ENCODE measurements at regions not wholly inside any gene's neighbourhood (a gene's known extent, or its start where the extent isn't known, plus 50 kb on each side); places are given as distances from the start of the nearest gene placed in this dataset.

GRCh38 chr5:106875591-106876297 is 795.0 kb downstream of the EFNA5 start:
- DNase-seq: no peak

- DNase-seq: no peak
Measured at GRCh38 chr5:106874974-106875373, 795.8 kb downstream of the EFNA5 start.

GRCh38 chr5:106874531-106874930 is 796.2 kb downstream of the EFNA5 start:
- DNase-seq: no peak

- no peak for DNase-seq
Measured at GRCh38 chr5:106873568-106873967, 797.2 kb downstream of the EFNA5 start.

GRCh38 chr5:106865279-106865678 is 805.5 kb downstream of the EFNA5 start:
- DNase-seq: no peak

GRCh38 chr5:106862450-106863193 is 808.1 kb downstream of the EFNA5 start:
- no peak for DNase-seq

- no peak for DNase-seq
Measured at GRCh38 chr5:106860398-106861044, 810.2 kb downstream of the EFNA5 start.

GRCh38 chr5:106858616-106859015 is 812.1 kb downstream of the EFNA5 start:
- no peak for DNase-seq

- no peak for DNase-seq
Measured at GRCh38 chr5:106854922-106855321, 815.8 kb downstream of the EFNA5 start.

GRCh38 chr5:106854105-106854687 is 816.5 kb downstream of the EFNA5 start:
- no peak for DNase-seq

GRCh38 chr5:106853266-106853665 is 817.5 kb downstream of the EFNA5 start:
- DNase-seq: no peak

- no peak for DNase-seq
Measured at GRCh38 chr5:106849266-106849665, 821.5 kb downstream of the EFNA5 start.

- DNase-seq: no peak
Measured at GRCh38 chr5:106843812-106844416, 826.8 kb downstream of the EFNA5 start.

GRCh38 chr5:106833517-106833916 is 837.2 kb downstream of the EFNA5 start:
- no peak for DNase-seq

- DNase-seq: no peak
Measured at GRCh38 chr5:106827061-106827460, 843.7 kb downstream of the EFNA5 start.

- no peak for DNase-seq
Measured at GRCh38 chr5:106825374-106825773, 845.4 kb downstream of the EFNA5 start.

- DNase-seq: no peak
Measured at GRCh38 chr5:106822851-106823250, 847.9 kb downstream of the EFNA5 start.

GRCh38 chr5:106818552-106818951 is 852.2 kb downstream of the EFNA5 start:
- DNase-seq: no peak

GRCh38 chr5:106814961-106815360 is 855.8 kb downstream of the EFNA5 start:
- no peak for DNase-seq

GRCh38 chr5:106801554-106801953 is 869.2 kb downstream of the EFNA5 start:
- no peak for DNase-seq

- no peak for DNase-seq
Measured at GRCh38 chr5:106797996-106798395, 872.7 kb downstream of the EFNA5 start.

GRCh38 chr5:106796081-106796480 is 874.7 kb downstream of the EFNA5 start:
- no peak for DNase-seq

GRCh38 chr5:106784846-106785245 is 885.9 kb downstream of the EFNA5 start:
- DNase-seq: no peak
